CD8-positive, alpha-beta memory T cell (primary cell): ENCODE measurements at regions not wholly inside any gene's neighbourhood (a gene's known extent, or its start where the extent isn't known, plus 50 kb on each side); places are given as distances from the start of the nearest gene placed in this dataset.

ENCODE experiments used
- CTCF ChIA-PET: fragments of 350-600 bp; sonication (Branson Sonifier 250); formaldehyde crosslinking; loops from one replicate; lab custom pipeline; 2021; ENCODE audit warnings: antibody characterized with exemption; lab: Charles Lee
- POLR2A ChIA-PET: fragments of 350-600 bp; sonication (Branson Sonifier 250); formaldehyde crosslinking; loops from one replicate; lab custom pipeline; 2021; ENCODE audit warnings: antibody characterized with exemption; lab: Charles Lee
- DNase-seq, 5 donors: peaks; one replicate each; pipeline versions ENCODE4 v3.0.0 to v3.0.0-alpha.2; 2020 to 2022; ENCODE audit warnings: mixed read lengths in 1 of 5
- H3K27ac ChIP-seq: one replicate; pipeline ENCODE4 v1.7.0; 2013; ENCODE audit warnings: low read depth, mild to moderate bottlenecking, low read length, moderate library complexity
- H3K27me3 ChIP-seq: 2 replicates; pipeline ENCODE4 v1.7.0; 2013; ENCODE audit warnings: low read length, mild to moderate bottlenecking; ENCODE audit not compliant: insufficient read depth, poor library complexity, severe bottlenecking
- H3K36me3 ChIP-seq: 2 replicates; pipeline ENCODE4 v1.7.0; 2013; ENCODE audit warnings: mild to moderate bottlenecking, low read length, moderate library complexity; ENCODE audit not compliant: insufficient read depth
- H3K4me1 ChIP-seq: 2 replicates; pipeline ENCODE4 v1.7.0; 2013; ENCODE audit warnings: mild to moderate bottlenecking, low read length, moderate library complexity; ENCODE audit not compliant: insufficient read depth
- H3K4me3 ChIP-seq: 2 replicates; pipeline ENCODE4 v1.7.0; 2013; ENCODE audit warnings: mild to moderate bottlenecking, low read length
- H3K9me3 ChIP-seq: 2 replicates; pipeline ENCODE4 v1.7.0; 2013; ENCODE audit warnings: mild to moderate bottlenecking, low read length
- H3K27ac Mint-ChIP-seq, 8 donors: one replicate each; pipeline ENCODE4 v1.8.0; 2020 to 2021; ENCODE audit warnings: mixed read lengths in 8 of 8, mild to moderate bottlenecking in 6 of 8, inconsistent platforms in 3 of 8, moderate library complexity in 3 of 8
- H3K27me3 Mint-ChIP-seq, 2 donors: one replicate each; pipeline ENCODE4 v1.8.0; 2020 to 2021; ENCODE audit warnings: mixed read lengths in 2 of 2, mild to moderate bottlenecking in 1 of 2, moderate library complexity in 1 of 2
- H3K36me3 Mint-ChIP-seq, 3 donors: one replicate each; pipeline ENCODE4 v1.8.0; 2020 to 2021; ENCODE audit warnings: mixed read lengths in 3 of 3, inconsistent platforms in 1 of 3, mild to moderate bottlenecking in 1 of 3
- H3K4me1 Mint-ChIP-seq, 3 donors: one replicate each; pipeline ENCODE4 v1.8.0; 2020 to 2021; ENCODE audit warnings: mixed read lengths in 3 of 3, inconsistent platforms in 1 of 3, mild to moderate bottlenecking in 1 of 3
- H3K4me3 Mint-ChIP-seq, 7 donors: one replicate each; pipeline ENCODE4 v1.8.0; 2020 to 2021; ENCODE audit warnings: mixed read lengths in 7 of 7, mild to moderate bottlenecking in 6 of 7, moderate library complexity in 4 of 7, inconsistent platforms in 2 of 7
- H3K9me3 Mint-ChIP-seq, 5 donors: one replicate each; pipeline ENCODE4 v1.8.0; 2020 to 2022; ENCODE audit warnings: mixed read lengths in 5 of 5, mild to moderate bottlenecking in 3 of 5, moderate library complexity in 2 of 5, inconsistent platforms in 1 of 5

- no peaks in the 10 kb centered on the region for H3K4me1 Mint-ChIP-seq
- H3K4me3 Mint-ChIP-seq: no peak overlapping the region
- H3K9me3 Mint-ChIP-seq: peaks cover 0 to 2% (median 0%) of the 10 kb centered on the region in 5 donors
- Histone ChIP-seq H3K4me1 (no peaks in the 10 kb centered on the region), H3K27me3 (no peaks in the 10 kb centered on the region), H3K9me3 (no peaks in the 10 kb centered on the region), H3K4me3 (no peak overlapping the region), H3K36me3 (no peaks in the 10 kb centered on the region), H3K27ac (no peak overlapping the region)
- no peak for DNase-seq
- H3K27ac Mint-ChIP-seq: no peak overlapping the region
- CTCF ChIA-PET: no interaction called here
- peaks cover 7 to 14% of the 10 kb centered on the region in 2 donors for H3K27me3 Mint-ChIP-seq
- H3K36me3 Mint-ChIP-seq: no peaks in the 10 kb centered on the region
- POLR2A ChIA-PET: no interaction called here
These were observed 94.9 kb upstream of the GEMIN8 start for GRCh38 chrX:14124562-14124961.

GRCh38 chrX:14095702-14096101 lies 66.0 kb upstream of the GEMIN8 start:
- peaks cover 3 to 11% of the 10 kb centered on the region in 2 donors for H3K27me3 Mint-ChIP-seq
- Histone ChIP-seq H3K27ac (no peak overlapping the region), H3K4me1 (no peaks in the 10 kb centered on the region), H3K27me3 (no peaks in the 10 kb centered on the region), H3K9me3 (no peaks in the 10 kb centered on the region), H3K36me3 (no peaks in the 10 kb centered on the region), H3K4me3 (no peak overlapping the region)
- H3K4me3 Mint-ChIP-seq: peak overlapping the region in 5 of 7 donors; percentile 38 to 53 (median 44)
- no peaks in the 10 kb centered on the region for H3K9me3 Mint-ChIP-seq
- POLR2A ChIA-PET: no interaction called here
- no peaks in the 10 kb centered on the region for H3K36me3 Mint-ChIP-seq
- CTCF ChIA-PET: no interaction called here
- H3K27ac Mint-ChIP-seq: no peak overlapping the region
- H3K4me1 Mint-ChIP-seq: peaks cover 2 to 6% (median 4%) of the 10 kb centered on the region in 3 donors
- peak; percentile 1 to 35 (median 15) for DNase-seq

GRCh38 chrX:14094191-14094590 lies 64.5 kb upstream of the GEMIN8 start:
- H3K36me3 Mint-ChIP-seq: no peaks in the 10 kb centered on the region
- no peaks in the 10 kb centered on the region for H3K27me3 ChIP-seq
- no peaks in the 10 kb centered on the region for H3K36me3 ChIP-seq
- no peak overlapping the region for H3K4me3 ChIP-seq
- peaks cover 3 to 5% of the 10 kb centered on the region in 2 donors for H3K27me3 Mint-ChIP-seq
- H3K9me3 ChIP-seq: no peaks in the 10 kb centered on the region
- H3K27ac Mint-ChIP-seq: no peak overlapping the region
- no peak for DNase-seq
- POLR2A ChIA-PET: interaction anchor here (0.6 kb wide), 1 partner anchor 587 kb away, joined by 3 read pairs; no protein-coding TSS in a partner anchor
- no peak overlapping the region for H3K27ac ChIP-seq
- H3K9me3 Mint-ChIP-seq: no peaks in the 10 kb centered on the region
- CTCF ChIA-PET: no interaction called here
- peaks cover 2 to 6% (median 4%) of the 10 kb centered on the region in 3 donors for H3K4me1 Mint-ChIP-seq
- no peaks in the 10 kb centered on the region for H3K4me1 ChIP-seq
- H3K4me3 Mint-ChIP-seq: no peak overlapping the region

GRCh38 chrX:14084466-14084865 lies 54.8 kb upstream of the GEMIN8 start:
- ChIA-PET CTCF (no interaction called here), POLR2A (no interaction called here)
- no peaks in the 10 kb centered on the region for H3K4me1 Mint-ChIP-seq

GRCh38 chrX:14083783-14084182 lies 54.1 kb upstream of the GEMIN8 start:
- CTCF ChIA-PET: no interaction called here
- no peaks in the 10 kb centered on the region for H3K9me3 ChIP-seq
- Mint-ChIP-seq H3K4me1 (no peaks in the 10 kb centered on the region), H3K36me3 (no peaks in the 10 kb centered on the region), H3K9me3 (no peaks in the 10 kb centered on the region), H3K27ac (no peak overlapping the region), H3K27me3 (peaks cover 10 to 12% of the 10 kb centered on the region in 2 donors), H3K4me3 (no peak overlapping the region)
- H3K4me1 ChIP-seq: no peaks in the 10 kb centered on the region
- no peak overlapping the region for H3K4me3 ChIP-seq
- H3K27me3 ChIP-seq: no peaks in the 10 kb centered on the region
- H3K36me3 ChIP-seq: no peaks in the 10 kb centered on the region
- DNase-seq: no peak
- POLR2A ChIA-PET: no interaction called here
- H3K27ac ChIP-seq: no peak overlapping the region

More at GRCh38 chrX:14084466-14084865, 54.8 kb upstream of the GEMIN8 start:
- H3K4me1 ChIP-seq: no peaks in the 10 kb centered on the region
- no peak overlapping the region for H3K4me3 ChIP-seq
- peaks cover 10 to 12% of the 10 kb centered on the region in 2 donors for H3K27me3 Mint-ChIP-seq
- no peaks in the 10 kb centered on the region for H3K9me3 Mint-ChIP-seq
- no peaks in the 10 kb centered on the region for H3K36me3 Mint-ChIP-seq
- H3K27ac ChIP-seq: no peak overlapping the region
- peak overlapping the region in 1 of 7 donors; percentile 27 for H3K4me3 Mint-ChIP-seq
- H3K27ac Mint-ChIP-seq: no peak overlapping the region
- no peaks in the 10 kb centered on the region for H3K27me3 ChIP-seq
- no peaks in the 10 kb centered on the region for H3K36me3 ChIP-seq
- DNase-seq: no peak
- H3K9me3 ChIP-seq: no peaks in the 10 kb centered on the region

- DNase-seq: no peak
- Histone ChIP-seq H3K27ac (no peak overlapping the region), H3K4me1 (no peaks in the 10 kb centered on the region), H3K4me3 (no peak overlapping the region), H3K36me3 (no peaks in the 10 kb centered on the region), H3K27me3 (no peaks in the 10 kb centered on the region), H3K9me3 (no peaks in the 10 kb centered on the region)
- Mint-ChIP-seq H3K9me3 (no peaks in the 10 kb centered on the region), H3K27me3 (peaks cover 5 to 15% of the 10 kb centered on the region in 2 donors), H3K36me3 (no peaks in the 10 kb centered on the region), H3K4me3 (no peak overlapping the region), H3K4me1 (no peaks in the 10 kb centered on the region), H3K27ac (no peak overlapping the region)
- CTCF ChIA-PET: no interaction called here
- POLR2A ChIA-PET: no interaction called here
These were observed 50.3 kb upstream of the GEMIN8 start for GRCh38 chrX:14079891-14080430.
